ENCODE measurements at regions not wholly inside any gene's neighbourhood (a gene's known extent, or its start where the extent isn't known, plus 50 kb on each side); places are given as distances from the start of the nearest gene placed in this dataset.

GRCh38 chr4:37502070-37502469 is 184.1 kb downstream of the RELL1 start:
- peak; percentile 28 for ATAC-seq
- intact Hi-C loops (cut with DNase I): no loop called here
- DNase-seq (ENCODE audit: low spot score): no peak
